NCI-H748 (cell line): ENCODE measurements at regions not wholly inside any gene's neighbourhood (a gene's known extent, or its start where the extent isn't known, plus 50 kb on each side); places are given as distances from the start of the nearest gene placed in this dataset.
A peak's percentile ranks its signal among the peaks of the same experiment; 100 is the strongest.

ENCODE experiments used
- DNase-seq: peaks from one replicate; lab custom pipeline; 2025; ENCODE audit not compliant: unreplicated experiment; lab: John Stamatoyannopoulos, UW

GRCh38 chr14:26137161-26137560 is 460.7 kb downstream of the NOVA1 start:
- no peak for DNase-seq

GRCh38 chr14:26132061-26132645 is 465.7 kb downstream of the NOVA1 start:
- no peak for DNase-seq

- no peak for DNase-seq
Observed at GRCh38 chr14:26130690-26131089, 467.1 kb downstream of the NOVA1 start.

GRCh38 chr14:26128931-26129671 is 468.7 kb downstream of the NOVA1 start:
- no peak for DNase-seq

- no peak for DNase-seq
Observed at GRCh38 chr14:26124896-26125438, 472.9 kb downstream of the NOVA1 start.

GRCh38 chr14:26123459-26123858 is 474.4 kb downstream of the NOVA1 start:
- no peak for DNase-seq

- DNase-seq = no peak
Observed at GRCh38 chr14:26121181-26121580, 476.7 kb downstream of the NOVA1 start.

GRCh38 chr14:26113911-26114640 is 483.8 kb downstream of the NOVA1 start:
- no peak for DNase-seq

GRCh38 chr14:26104717-26105116 is 493.1 kb downstream of the NOVA1 start:
- no peak for DNase-seq

- no peak for DNase-seq
Observed at GRCh38 chr14:26097852-26098251, 500.0 kb downstream of the NOVA1 start.

GRCh38 chr14:26088275-26088674 is 509.6 kb downstream of the NOVA1 start:
- DNase-seq = peak; percentile 58

- DNase-seq = no peak
Observed at GRCh38 chr14:26081043-26081442, 516.8 kb downstream of the NOVA1 start.

GRCh38 chr14:26078561-26078960 is 519.3 kb downstream of the NOVA1 start:
- peak; percentile 86 for DNase-seq

GRCh38 chr14:26074892-26075291 is 522.9 kb downstream of the NOVA1 start:
- no peak for DNase-seq

GRCh38 chr14:26070443-26070842 is 527.4 kb downstream of the NOVA1 start:
- DNase-seq = no peak

GRCh38 chr14:26067786-26068459 is 529.9 kb downstream of the NOVA1 start:
- DNase-seq = no peak

GRCh38 chr14:26067341-26067740 is 530.5 kb downstream of the NOVA1 start:
- no peak for DNase-seq

- no peak for DNase-seq
Observed at GRCh38 chr14:26056036-26056616, 541.7 kb downstream of the NOVA1 start.

GRCh38 chr14:26032348-26032747 is 565.5 kb downstream of the NOVA1 start:
- DNase-seq = no peak

GRCh38 chr14:26026384-26026783 is 571.4 kb downstream of the NOVA1 start:
- no peak for DNase-seq

GRCh38 chr14:26023967-26024366 is 573.9 kb downstream of the NOVA1 start:
- DNase-seq = no peak
